Bronchial epithelial cell (primary cell): ENCODE measurements at regions not wholly inside any gene's neighbourhood (a gene's known extent, or its start where the extent isn't known, plus 50 kb on each side); places are given as distances from the start of the nearest gene placed in this dataset.

Source experiments
- DNase-seq: peaks from one replicate; pipeline ENCODE4 v3.0.0-alpha.2; 2010; ENCODE audit warnings: low read depth
- FAIRE-seq: peaks from 2 replicates; lab custom pipeline; 2011; peaks lifted over from hg19 to GRCh38; lab: Jason Lieb, UNC
- H3K27me3 ChIP-seq: 2 replicates; pipeline ENCODE4 v1.5.1; 2011; ENCODE audit warnings: low read length; ENCODE audit not compliant: control insufficient read depth, insufficient read depth
- H3K36me3 ChIP-seq: 2 replicates; pipeline ENCODE4 v1.5.1; 2011; ENCODE audit warnings: low read length; ENCODE audit not compliant: control insufficient read depth, insufficient read depth
- H3K4me3 ChIP-seq: 2 replicates; pipeline ENCODE4 v1.5.1; 2011; ENCODE audit warnings: mild to moderate bottlenecking, low read depth, low read length, control low read depth
- TF ChIP-seq, protein P1 (sequence below): IDR thresholded peaks from 2 replicates; pipeline ENCODE4 v1.5.1; 2011; ENCODE audit warnings: mild to moderate bottlenecking, moderate library complexity, low read length, control low read depth, inconsistent platforms; ENCODE audit not compliant: insufficient read depth, severe bottlenecking

DNA sequence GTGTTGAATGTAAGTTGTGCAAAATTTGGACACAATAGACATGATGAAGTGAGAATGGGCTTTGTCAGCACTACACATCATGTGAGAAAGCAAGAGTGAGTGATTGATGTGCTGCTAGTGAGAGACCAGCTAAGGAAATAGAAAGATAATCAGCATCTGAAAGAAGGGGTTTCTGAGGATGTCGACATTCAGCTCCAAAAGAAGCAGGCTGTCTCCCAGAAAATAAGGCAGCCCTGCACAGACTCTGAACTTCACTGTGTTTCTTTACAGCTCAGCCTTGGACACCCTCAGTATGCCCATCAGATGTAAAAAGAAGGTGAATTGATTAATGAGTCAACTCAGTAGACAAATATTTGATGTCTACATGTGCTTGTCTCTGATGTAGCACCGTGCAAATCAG is 80.8 kb upstream of the ADCY2 start:
- FAIRE-seq, result no peak
- no peak for DNase-seq
- no peaks in the 10 kb centered on the region for H3K27me3 ChIP-seq
- TF ChIP-seq, protein P1, sequence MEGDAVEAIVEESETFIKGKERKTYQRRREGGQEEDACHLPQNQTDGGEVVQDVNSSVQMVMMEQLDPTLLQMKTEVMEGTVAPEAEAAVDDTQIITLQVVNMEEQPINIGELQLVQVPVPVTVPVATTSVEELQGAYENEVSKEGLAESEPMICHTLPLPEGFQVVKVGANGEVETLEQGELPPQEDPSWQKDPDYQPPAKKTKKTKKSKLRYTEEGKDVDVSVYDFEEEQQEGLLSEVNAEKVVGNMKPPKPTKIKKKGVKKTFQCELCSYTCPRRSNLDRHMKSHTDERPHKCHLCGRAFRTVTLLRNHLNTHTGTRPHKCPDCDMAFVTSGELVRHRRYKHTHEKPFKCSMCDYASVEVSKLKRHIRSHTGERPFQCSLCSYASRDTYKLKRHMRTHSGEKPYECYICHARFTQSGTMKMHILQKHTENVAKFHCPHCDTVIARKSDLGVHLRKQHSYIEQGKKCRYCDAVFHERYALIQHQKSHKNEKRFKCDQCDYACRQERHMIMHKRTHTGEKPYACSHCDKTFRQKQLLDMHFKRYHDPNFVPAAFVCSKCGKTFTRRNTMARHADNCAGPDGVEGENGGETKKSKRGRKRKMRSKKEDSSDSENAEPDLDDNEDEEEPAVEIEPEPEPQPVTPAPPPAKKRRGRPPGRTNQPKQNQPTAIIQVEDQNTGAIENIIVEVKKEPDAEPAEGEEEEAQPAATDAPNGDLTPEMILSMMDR, result no peak
- no peaks in the 10 kb centered on the region for H3K36me3 ChIP-seq
- no peak overlapping the region for H3K4me3 ChIP-seq

DNA sequence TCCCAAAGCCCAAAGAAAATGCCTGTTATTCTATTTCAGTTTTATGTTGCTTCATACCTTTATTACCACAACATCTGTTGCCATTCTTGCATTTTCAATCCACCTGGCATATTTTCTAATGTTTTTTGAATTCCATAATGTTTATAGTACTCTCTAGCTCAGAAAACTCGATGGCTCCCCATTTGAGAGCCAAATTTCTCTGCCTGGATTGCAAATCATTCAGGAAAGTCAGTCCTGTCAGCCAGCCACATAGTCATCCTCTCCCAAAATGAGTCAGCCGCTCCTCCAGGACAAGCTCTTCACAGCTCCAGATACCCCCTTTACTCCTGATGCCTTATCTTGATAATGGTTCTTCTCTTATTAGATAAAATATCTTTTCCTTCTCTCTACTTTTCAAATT is 78.2 kb upstream of the ADCY2 start:
- Histone ChIP-seq H3K36me3 (no peaks in the 10 kb centered on the region), H3K27me3 (no peaks in the 10 kb centered on the region), H3K4me3 (no peak overlapping the region)
- no peak for DNase-seq
- no peak for FAIRE-seq
- TF ChIP-seq, protein P1, result no peak

DNA sequence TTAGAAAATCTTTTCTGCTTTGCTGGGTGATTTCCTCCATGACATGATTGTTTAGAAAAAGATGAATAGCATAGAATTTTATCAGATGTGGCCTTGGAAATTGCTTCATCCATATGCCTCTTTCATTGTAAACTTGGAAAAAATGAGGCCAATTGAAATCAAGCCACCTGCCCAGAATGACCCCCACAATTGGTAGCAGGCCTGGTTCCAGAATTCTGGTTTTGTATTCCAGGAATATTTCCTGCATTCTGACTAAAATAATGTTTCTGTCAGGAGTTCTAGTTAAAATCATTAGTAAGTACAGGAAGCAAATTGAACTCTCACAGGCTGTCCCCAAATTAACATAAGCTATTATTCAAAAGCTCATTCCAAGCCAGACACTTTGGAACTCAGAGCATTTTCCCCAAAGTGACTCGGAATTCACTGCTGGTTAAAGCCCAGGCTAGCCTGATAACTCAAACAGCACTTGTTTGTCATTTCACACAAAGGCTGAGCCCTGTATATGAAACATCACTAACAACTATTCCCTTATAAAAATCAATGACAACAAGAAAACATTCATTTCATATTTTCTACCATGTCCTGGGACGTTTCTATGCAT is 75.1 kb upstream of the ADCY2 start:
- TF ChIP-seq, protein P1, result no peak
- Histone ChIP-seq H3K36me3 (no peaks in the 10 kb centered on the region), H3K27me3 (no peaks in the 10 kb centered on the region), H3K4me3 (no peak overlapping the region)
- FAIRE-seq (no peak), DNase-seq (no peak)

DNA sequence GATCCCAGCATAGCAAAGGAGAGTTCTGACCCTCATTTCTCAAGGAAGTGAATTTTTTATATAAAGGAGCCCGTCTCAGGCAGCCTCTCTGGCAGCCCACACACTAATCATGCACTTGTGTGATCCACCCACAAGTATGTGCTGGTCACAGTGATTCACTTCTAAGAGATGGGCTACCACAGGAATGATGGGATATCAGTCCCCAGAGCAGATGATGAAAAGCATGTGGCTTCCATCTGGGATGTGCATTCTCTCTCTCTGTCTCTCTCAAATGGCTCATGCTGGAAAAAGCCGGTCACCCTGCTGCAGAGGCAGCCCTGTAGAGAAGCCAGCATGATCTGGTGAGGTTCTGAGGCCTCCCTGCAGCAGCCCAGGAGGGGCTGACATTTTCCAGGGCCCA is 74.2 kb upstream of the ADCY2 start:
- Histone ChIP-seq H3K4me3 (no peak overlapping the region), H3K36me3 (no peaks in the 10 kb centered on the region), H3K27me3 (no peaks in the 10 kb centered on the region)
- TF ChIP-seq, protein P1, result no peak
- FAIRE-seq (peak; percentile 47), DNase-seq (peak; percentile 26)

DNA sequence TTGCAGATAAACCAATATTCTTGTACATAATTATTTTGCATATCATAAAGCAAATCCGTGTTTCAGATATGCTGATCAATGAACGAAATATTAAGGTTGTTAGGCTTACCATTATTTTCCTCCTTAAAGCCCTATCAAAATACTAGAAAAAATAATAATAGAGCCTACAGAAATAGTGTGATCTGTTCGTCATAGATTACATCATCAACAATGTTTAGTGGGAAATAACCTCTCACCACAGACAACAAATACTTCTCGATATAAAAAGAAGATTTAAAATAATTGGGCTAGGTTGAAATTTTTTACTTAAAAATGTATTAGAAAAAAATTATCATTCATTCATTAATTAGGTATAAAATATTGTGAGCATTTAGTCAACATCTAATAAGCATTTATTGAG is 71.0 kb upstream of the ADCY2 start:
- Histone ChIP-seq H3K27me3 (no peaks in the 10 kb centered on the region), H3K36me3 (no peaks in the 10 kb centered on the region), H3K4me3 (no peak overlapping the region)
- FAIRE-seq (no peak), DNase-seq (no peak)
- TF ChIP-seq, protein P1, result no peak
